HFFc6 (cell line): ENCODE measurements at regions not wholly inside any gene's neighbourhood (a gene's known extent, or its start where the extent isn't known, plus 50 kb on each side); places are given as distances from the start of the nearest gene placed in this dataset.
"Not testable (repeated sequence)": the region's sequence is repeated elsewhere in the genome, so short reads cannot be mapped to it uniquely, and the experiment has no call there.

Experiments
- DNase-seq: peaks from one replicate; pipeline ENCODE4 v3.0.0-alpha.2; 2018
- H3K27ac Mint-ChIP-seq: 2 replicates; pipeline ENCODE4 v1.8.0; 2020; ENCODE audit warnings: mild to moderate bottlenecking, mixed read lengths
- H3K27me3 Mint-ChIP-seq: 2 replicates; pipeline ENCODE4 v1.8.0; 2021; ENCODE audit warnings: mild to moderate bottlenecking, moderate library complexity, mixed read lengths; ENCODE audit not compliant: insufficient read depth
- H3K36me3 Mint-ChIP-seq: 2 replicates; pipeline ENCODE4 v1.8.0; 2021; ENCODE audit warnings: low read depth, mixed read lengths
- H3K4me1 Mint-ChIP-seq: 2 replicates; pipeline ENCODE4 v1.8.0; 2020; ENCODE audit warnings: low read depth, mixed read lengths
- H3K4me3 Mint-ChIP-seq: 2 replicates; pipeline ENCODE4 v1.8.0; 2020; ENCODE audit warnings: mild to moderate bottlenecking, moderate library complexity, mixed read lengths
- H3K9me3 Mint-ChIP-seq: 2 replicates; pipeline ENCODE4 v1.8.0; 2020; ENCODE audit warnings: mild to moderate bottlenecking, mixed read lengths

DNA sequence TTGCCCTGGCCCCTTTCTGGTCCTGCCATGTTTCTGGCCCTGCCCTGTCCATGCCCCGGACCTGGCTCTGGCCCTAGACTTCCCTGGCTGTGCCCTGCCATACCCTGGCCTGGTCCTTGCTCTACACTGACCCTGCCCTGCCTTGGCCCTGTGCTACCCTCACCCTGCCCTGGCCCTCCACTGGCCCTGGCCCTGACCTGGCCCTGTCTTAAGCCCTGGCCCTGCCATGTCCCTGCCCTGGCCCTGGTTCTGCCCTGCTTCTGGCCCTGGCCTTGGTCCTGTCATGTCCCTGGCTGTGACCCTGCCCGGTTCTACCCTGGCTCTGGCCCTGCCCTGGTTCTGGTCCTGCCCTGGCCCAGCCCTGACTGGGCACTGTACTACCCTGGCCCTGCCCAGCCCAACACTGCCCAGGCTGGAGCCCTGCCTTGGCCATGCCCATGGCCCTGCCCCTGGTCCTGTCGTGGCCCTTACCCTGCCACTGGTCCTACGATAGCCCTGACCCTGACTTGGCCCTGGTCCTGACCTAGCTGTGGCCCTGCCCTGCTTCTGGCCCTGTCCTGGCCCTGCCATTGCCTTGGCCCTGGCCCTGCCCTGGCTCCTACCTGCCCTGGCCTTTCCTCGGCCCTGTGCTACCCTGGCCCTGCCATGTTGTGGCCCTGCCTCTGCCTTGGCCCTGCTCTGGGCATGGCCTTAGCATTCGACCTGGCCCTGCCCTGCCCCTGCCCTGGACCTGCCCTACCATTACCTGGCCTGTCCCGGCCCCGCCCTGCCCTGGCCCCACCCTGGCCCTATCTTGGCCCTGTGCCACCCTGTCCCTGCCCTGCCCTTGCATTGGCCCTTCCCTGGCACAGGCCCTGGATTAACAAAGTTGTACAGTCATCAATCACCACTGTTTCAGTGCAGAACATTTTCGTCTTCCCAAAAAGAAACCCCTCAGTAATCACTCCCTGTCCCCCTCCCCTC is 223.5 kb downstream of the LIPI start:
- DNase-seq, H3K36me3 Mint-ChIP-seq, H3K4me1 Mint-ChIP-seq, H3K4me3 Mint-ChIP-seq, H3K27me3 Mint-ChIP-seq, H3K27ac Mint-ChIP-seq: not testable (repeated sequence)
- H3K9me3 Mint-ChIP-seq, result peaks cover 27% of the 10 kb centered on the region

DNA sequence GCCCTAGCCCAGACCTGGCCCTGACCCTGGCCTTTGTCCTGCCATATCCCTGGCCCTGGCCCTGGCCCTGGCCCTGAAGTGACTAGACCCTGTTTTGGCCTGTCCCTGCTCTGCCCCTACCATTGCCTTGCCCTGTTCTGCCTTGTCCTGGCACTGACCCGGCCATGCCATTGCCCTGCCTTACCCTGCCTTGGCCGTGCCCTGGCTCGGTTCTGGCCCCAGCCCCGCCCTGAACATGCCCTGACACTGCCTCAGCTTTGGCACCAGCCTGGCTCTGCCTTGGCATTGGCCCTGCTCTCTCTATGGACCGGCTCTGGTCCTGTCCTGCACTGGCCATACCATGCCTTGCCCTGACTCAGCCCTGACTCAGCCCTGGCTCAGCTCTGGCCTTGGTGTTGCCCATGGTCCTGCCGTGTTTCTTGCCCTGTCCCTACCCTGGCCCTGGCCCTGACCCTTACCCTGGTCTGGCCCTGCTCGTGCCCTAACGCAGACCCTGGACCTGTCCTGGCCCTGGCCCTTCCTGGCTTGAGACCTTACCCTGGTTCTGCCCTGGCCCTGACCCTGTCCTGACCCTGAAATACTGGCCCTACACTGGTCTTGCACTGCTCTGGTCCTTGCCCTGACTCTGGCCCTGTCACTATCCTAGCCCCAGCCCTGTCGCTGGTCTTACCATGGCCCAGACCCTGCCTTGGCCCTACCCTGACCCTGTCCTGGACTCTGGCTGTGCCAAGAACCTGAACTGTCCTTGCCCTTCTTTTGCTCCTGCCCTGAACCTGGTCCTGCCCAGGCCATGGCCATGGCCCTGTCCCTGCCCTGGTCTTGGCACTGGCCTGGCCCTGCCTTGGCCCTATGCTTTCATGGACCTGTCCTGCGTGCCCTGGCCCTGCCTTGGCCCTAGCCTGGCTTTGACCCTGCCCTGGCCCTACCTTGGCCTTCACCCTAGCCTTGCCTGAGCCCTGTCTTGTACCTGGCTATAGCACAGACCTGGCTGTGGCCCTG is 224.6 kb downstream of the LIPI start:
- DNase-seq, H3K36me3 Mint-ChIP-seq, H3K27me3 Mint-ChIP-seq, H3K4me3 Mint-ChIP-seq, H3K4me1 Mint-ChIP-seq, H3K27ac Mint-ChIP-seq: not testable (repeated sequence)
- H3K9me3 Mint-ChIP-seq, result peaks cover 27% of the 10 kb centered on the region

GRCh38 chr21:13985137-13985864 is 225.5 kb downstream of the LIPI start:
- DNase-seq, H3K4me1 Mint-ChIP-seq, H3K4me3 Mint-ChIP-seq, H3K27me3 Mint-ChIP-seq, H3K27ac Mint-ChIP-seq, H3K36me3 Mint-ChIP-seq: not testable (repeated sequence)
- H3K9me3 Mint-ChIP-seq, result peaks cover 27% of the 10 kb centered on the region

DNA sequence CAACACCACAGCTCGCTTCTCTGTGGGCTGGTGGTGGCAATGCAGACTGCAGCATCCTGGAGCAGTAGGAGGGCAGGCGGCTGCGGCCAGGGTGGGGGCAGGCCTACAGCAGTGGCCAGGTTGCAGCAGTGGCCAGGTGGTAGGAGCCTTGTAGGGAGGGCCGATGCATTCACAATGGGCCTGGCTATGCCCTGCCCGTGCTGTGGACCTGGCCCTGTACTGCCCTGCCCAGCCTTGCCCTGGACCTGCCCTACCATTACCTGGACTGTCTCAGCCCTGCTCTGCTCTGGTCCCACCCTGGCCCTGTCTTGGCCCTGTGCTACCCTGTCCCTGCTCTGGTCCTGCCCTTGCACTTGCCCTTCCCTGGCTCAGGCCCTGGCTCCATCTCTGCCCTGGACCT is 226.0 kb downstream of the LIPI start:
- H3K27ac Mint-ChIP-seq, H3K4me1 Mint-ChIP-seq, H3K4me3 Mint-ChIP-seq, DNase-seq, H3K36me3 Mint-ChIP-seq, H3K27me3 Mint-ChIP-seq: not testable (repeated sequence)
- peaks cover 27% of the 10 kb centered on the region for H3K9me3 Mint-ChIP-seq

- H3K27me3 Mint-ChIP-seq, result not testable (repeated sequence)
- H3K9me3 Mint-ChIP-seq, result peaks cover 14% of the 10 kb centered on the region
Measured at GRCh38 chr21:13981176-13982087, 229.3 kb downstream of the LIPI start.

GRCh38 chr21:13980115-13980662 is 230.6 kb downstream of the LIPI start:
- H3K36me3 Mint-ChIP-seq, DNase-seq, H3K4me3 Mint-ChIP-seq, H3K27me3 Mint-ChIP-seq, H3K27ac Mint-ChIP-seq, H3K4me1 Mint-ChIP-seq, H3K9me3 Mint-ChIP-seq: not testable (repeated sequence)

More at GRCh38 chr21:13981176-13982087, 229.3 kb downstream of the LIPI start:
- H3K36me3 Mint-ChIP-seq, H3K27ac Mint-ChIP-seq, H3K4me1 Mint-ChIP-seq, DNase-seq, H3K4me3 Mint-ChIP-seq: not testable (repeated sequence)

GRCh38 chr21:13979608-13980007 is 231.1 kb downstream of the LIPI start:
- not testable (repeated sequence) for DNase-seq, H3K4me1 Mint-ChIP-seq, H3K36me3 Mint-ChIP-seq, H3K9me3 Mint-ChIP-seq, H3K27ac Mint-ChIP-seq, H3K4me3 Mint-ChIP-seq, H3K27me3 Mint-ChIP-seq

DNA sequence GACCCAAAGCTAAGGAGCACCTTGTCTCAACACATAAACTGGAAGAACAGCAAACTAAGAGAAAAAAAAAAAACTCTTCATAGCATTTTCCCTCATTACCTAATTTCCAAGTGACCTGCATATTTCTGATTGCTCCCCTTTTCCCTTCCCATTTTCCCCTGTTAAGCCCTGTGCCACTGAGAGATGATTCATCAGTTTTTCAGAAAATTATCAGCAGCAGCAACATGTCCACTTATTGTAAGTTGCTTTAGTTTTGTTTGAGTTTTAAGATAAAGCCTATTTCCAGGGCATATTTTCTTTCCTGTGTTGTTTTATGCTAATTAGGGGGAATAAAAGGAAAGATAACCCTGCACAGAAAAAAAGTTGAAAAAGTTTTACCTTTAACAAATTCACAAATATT is 236.2 kb downstream of the LIPI start:
- not testable (repeated sequence) for H3K36me3 Mint-ChIP-seq, DNase-seq, H3K4me3 Mint-ChIP-seq, H3K4me1 Mint-ChIP-seq, H3K27me3 Mint-ChIP-seq, H3K27ac Mint-ChIP-seq, H3K9me3 Mint-ChIP-seq

DNA sequence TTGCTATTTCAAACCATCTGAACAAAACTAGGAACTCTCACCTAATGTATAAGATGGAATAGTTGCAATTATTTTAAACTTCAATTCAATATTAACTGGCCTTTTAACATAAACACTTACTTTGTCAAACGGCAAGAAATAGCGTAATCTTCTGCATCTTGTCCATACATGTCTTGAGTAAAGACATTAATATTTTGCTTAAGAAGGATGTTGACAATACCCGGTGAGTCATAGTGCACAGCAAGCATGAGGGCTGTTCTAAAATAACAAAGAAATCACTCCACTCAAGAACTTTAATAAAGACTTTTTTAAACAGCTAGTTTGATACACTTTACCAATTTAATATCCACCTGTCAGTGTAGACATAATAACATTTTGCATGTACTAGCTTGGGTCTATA is 240.9 kb downstream of the LIPI start:
- H3K4me3 Mint-ChIP-seq, H3K27ac Mint-ChIP-seq, H3K36me3 Mint-ChIP-seq, H3K4me1 Mint-ChIP-seq, H3K27me3 Mint-ChIP-seq, DNase-seq, H3K9me3 Mint-ChIP-seq: not testable (repeated sequence)

DNA sequence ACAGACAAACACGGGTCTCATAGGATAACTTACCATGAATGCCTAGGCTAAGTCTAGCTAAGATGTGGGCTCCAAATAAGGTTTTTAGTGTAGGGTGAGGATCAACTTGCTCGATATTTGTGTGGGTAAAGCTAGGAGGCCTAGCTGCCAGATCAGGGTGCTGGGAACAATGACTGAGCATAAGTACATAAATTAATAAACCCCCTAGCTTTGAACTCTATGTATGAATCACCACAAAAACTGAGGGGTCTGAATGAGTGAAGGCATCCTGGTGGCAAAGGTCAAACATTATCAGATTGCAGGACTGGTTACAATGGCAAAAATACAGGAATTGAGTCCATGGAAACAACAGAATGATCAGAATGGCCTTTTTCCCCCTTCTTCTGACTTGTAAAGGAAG is 241.8 kb downstream of the LIPI start:
- not testable (repeated sequence) for H3K4me1 Mint-ChIP-seq

DNA sequence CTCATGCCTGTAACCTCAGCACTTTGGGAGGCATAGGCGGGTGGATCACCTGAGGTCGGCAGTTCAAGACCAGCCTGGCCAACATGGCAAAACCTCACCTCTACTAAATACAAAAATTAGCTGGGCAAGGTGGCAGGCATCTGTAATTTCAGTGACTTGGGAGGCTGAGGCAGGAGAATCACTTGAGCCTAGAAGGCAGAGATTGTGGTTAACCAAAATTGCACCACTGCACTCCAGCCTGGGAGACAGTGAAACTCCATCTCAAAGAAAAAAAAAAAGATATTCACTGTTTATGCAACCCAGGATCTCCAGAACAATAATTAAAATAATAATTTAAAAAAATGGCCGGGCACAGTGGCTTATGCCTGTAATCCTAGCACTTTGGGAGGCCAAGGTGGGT is 247.5 kb downstream of the LIPI start:
- H3K4me1 Mint-ChIP-seq, H3K36me3 Mint-ChIP-seq, H3K27ac Mint-ChIP-seq, H3K4me3 Mint-ChIP-seq, H3K27me3 Mint-ChIP-seq, DNase-seq: not testable (repeated sequence)
- H3K9me3 Mint-ChIP-seq, result peaks cover 20% of the 10 kb centered on the region

More for the DNA sequence above, 241.8 kb downstream of the LIPI start:
- not testable (repeated sequence) for DNase-seq, H3K27me3 Mint-ChIP-seq, H3K4me3 Mint-ChIP-seq, H3K36me3 Mint-ChIP-seq, H3K27ac Mint-ChIP-seq, H3K9me3 Mint-ChIP-seq
